B cell (primary cell): ENCODE measurements at regions not wholly inside any gene's neighbourhood (a gene's known extent, or its start where the extent isn't known, plus 50 kb on each side); places are given as distances from the start of the nearest gene placed in this dataset.

Source experiments
- ATAC-seq: fragments of 200-7000 bp; cut with Tn5 transposase; one replicate; pipeline ENCODE4 v1.10.0; 2021; ENCODE audit warnings: low read depth, mild to moderate bottlenecking, moderate number of reproducible peaks, moderate library complexity
- CTCF ChIA-PET: fragments of 350-600 bp; sonication (Branson Sonifier 250); formaldehyde crosslinking; loops from one replicate; lab custom pipeline; 2021; ENCODE audit warnings: antibody characterized with exemption, inconsistent platforms; lab: Charles Lee
- POLR2A ChIA-PET: fragments of 350-600 bp; sonication (Branson Sonifier 250); formaldehyde crosslinking; loops from one replicate; lab custom pipeline; 2021; ENCODE audit warnings: antibody characterized with exemption; lab: Charles Lee
- DNase-seq: peaks from one replicate; pipeline ENCODE4 v3.0.0; 2013
- H2AFZ ChIP-seq: 2 replicates; pipeline ENCODE4 v1.6.1; 2012; ENCODE audit warnings: mild to moderate bottlenecking, low read depth, low read length; ENCODE audit not compliant: insufficient read depth, poor library complexity, severe bottlenecking
- H3K27ac ChIP-seq, 2 donors: 1 replicate in 1 of 2; 2 replicates in 1 of 2; pipeline ENCODE4 v1.5.1; 2012 to 2013; ENCODE audit warnings: low read length in 2 of 2, mild to moderate bottlenecking in 2 of 2, moderate library complexity in 1 of 2
- H3K27me3 ChIP-seq, 4 experiments: fragments of 200-600 bp in 1 of 4; sonication (generic) in 1 of 4; replicated peaks in 1 of 4; 1 replicate in 2 of 4; 2 replicates in 2 of 4; pipeline versions ENCODE4 v1.6.1 to v1.7.0; 2013 to 2016; ENCODE audit warnings: low read length in 3 of 4, mild to moderate bottlenecking in 2 of 4, mixed read lengths in 1 of 4, moderate library complexity in 1 of 4; ENCODE audit not compliant: insufficient read depth in 4 of 4, control insufficient read depth in 3 of 4; ENCODE audit errors: control extremely low read depth in 1 of 4
- H3K36me3 ChIP-seq, 2 experiments: replicated peaks in 1 of 2; 1 replicate in 1 of 2; 2 replicates in 1 of 2; pipeline versions ENCODE4 v1.6.1 to v1.7.1; 2013; ENCODE audit warnings: low read length in 1 of 2; ENCODE audit not compliant: insufficient read depth in 2 of 2, control insufficient read depth in 1 of 2; ENCODE audit errors: control extremely low read depth in 1 of 2, extremely low read depth in 1 of 2
- H3K4me1 ChIP-seq, 2 donors: fragments of 200-600 bp in 1 of 2; sonication (generic) in 1 of 2; 1 replicate in 1 of 2; 2 replicates in 1 of 2; pipeline versions ENCODE4 v1.5.1 to v1.6.1; 2013 to 2017; ENCODE audit warnings: low read length in 2 of 2; ENCODE audit not compliant: control insufficient read depth in 2 of 2, insufficient read depth in 2 of 2
- H3K4me2 ChIP-seq: replicated peaks from 2 replicates; pipeline ENCODE3; 2012; ENCODE audit warnings: mild to moderate bottlenecking, low read depth, low read length; ENCODE audit not compliant: poor library complexity, severe bottlenecking
- H3K4me3 ChIP-seq, 5 experiments: fragments of 200-600 bp in 1 of 5; sonication (generic) in 1 of 5; 1 replicate in 3 of 5; 2 replicates in 2 of 5; pipeline versions ENCODE4 v1.5.1 to v1.7.0; 2011 to 2016; ENCODE audit warnings: low read length in 4 of 5, mild to moderate bottlenecking in 4 of 5, low read depth in 2 of 5, control low read depth in 1 of 5, moderate library complexity in 1 of 5; ENCODE audit not compliant: insufficient read depth in 1 of 5; ENCODE audit errors: control extremely low read depth in 1 of 5, extremely low read depth in 1 of 5
- H3K79me2 ChIP-seq: fragments of 200-600 bp; sonication (generic); one replicate; pipeline ENCODE4 v1.6.0; 2016; ENCODE audit warnings: low read length; ENCODE audit not compliant: control insufficient read depth, insufficient read depth
- H3K9ac ChIP-seq: fragments of 200-600 bp; sonication (generic); 2 replicates; pipeline ENCODE4 v1.6.1; 2017; ENCODE audit warnings: mild to moderate bottlenecking, low read length, moderate library complexity
- H3K9me3 ChIP-seq, 3 donors: one replicate each; pipeline versions ENCODE4 v1.6.1 to v1.7.1; 2013; ENCODE audit warnings: low read length in 2 of 3; ENCODE audit not compliant: control insufficient read depth in 2 of 3, insufficient read depth in 1 of 3; ENCODE audit errors: control extremely low read depth in 1 of 3
- H4K20me1 ChIP-seq: 2 replicates; pipeline ENCODE4 v1.6.0; 2012; ENCODE audit warnings: mild to moderate bottlenecking, low read length; ENCODE audit not compliant: insufficient read depth, control insufficient read depth, poor library complexity, severe bottlenecking
- H3K27ac Mint-ChIP-seq: one replicate; pipeline ENCODE4 v1.8.0; 2021; ENCODE audit warnings: mixed read lengths
- H3K27me3 Mint-ChIP-seq: one replicate; pipeline ENCODE4 v1.8.0; 2021; ENCODE audit warnings: mixed read lengths
- H3K4me1 Mint-ChIP-seq: one replicate; pipeline ENCODE4 v1.8.0; 2021; ENCODE audit warnings: mixed read lengths
- H3K4me3 Mint-ChIP-seq: one replicate; pipeline ENCODE4 v1.8.0; 2021; ENCODE audit warnings: mixed read lengths
- H3K9me3 Mint-ChIP-seq: one replicate; pipeline ENCODE4 v1.8.0; 2022; ENCODE audit warnings: mixed read lengths; ENCODE audit not compliant: insufficient read depth
- CTCF ChIP-seq: fragments of 200-600 bp; IDR thresholded peaks from one replicate; pipeline ENCODE4 v1.8.0; 2022; ENCODE audit warnings: antibody characterized with exemption, mild to moderate bottlenecking
- EZH2 ChIP-seq: IDR thresholded peaks from 2 replicates; pipeline ENCODE4 v1.6.1; 2012; ENCODE audit warnings: borderline replicate concordance, low read depth, mild to moderate bottlenecking, moderate library complexity, low read length; ENCODE audit not compliant: insufficient read depth, poor library complexity, severe bottlenecking
- WGBS: methylation state at CpG from one replicate; pipeline ENCODE4 v1.1.5; 2013; ENCODE audit warnings: missing lambda C conversion rate; ENCODE audit not compliant: insufficient coverage; 5-methylcytosine and 5-hydroxymethylcytosine counted together
- intact Hi-C: fragments of 100-400 bp; cut with micrococcal nuclease; formaldehyde crosslinking; loops from one replicate; pipeline ENCODE4 v1.10.0; 2022

GRCh38 chr9:30722065-30722464 is 1662.4 kb upstream of the ACO1 start:
- no peaks in the 10 kb centered on the region for H3K79me2 ChIP-seq
- no peak for ATAC-seq
- no peaks in the 10 kb centered on the region for H3K27me3 ChIP-seq
- H3K27ac Mint-ChIP-seq: no peak overlapping the region
- no peak for DNase-seq
- no peaks in the 10 kb centered on the region for H3K36me3 ChIP-seq
- H3K4me1 ChIP-seq: no peaks in the 10 kb centered on the region
- H2AFZ ChIP-seq: no peak overlapping the region
- H3K27ac ChIP-seq: no peak overlapping the region
- H3K4me3 ChIP-seq: no peak overlapping the region
- H3K4me2 ChIP-seq: no peak overlapping the region
- no peak for TF ChIP-seq CTCF
- no peak for TF ChIP-seq EZH2
- 88% methylated on average over 4 of the region's 5 CpGs for WGBS
- H3K27me3 Mint-ChIP-seq: no peaks in the 10 kb centered on the region
- no peak overlapping the region for H3K4me3 Mint-ChIP-seq
- H3K9me3 Mint-ChIP-seq: no peaks in the 10 kb centered on the region
- H3K4me1 Mint-ChIP-seq: no peaks in the 10 kb centered on the region
- H4K20me1 ChIP-seq: no peaks in the 10 kb centered on the region
- intact Hi-C loops: loop anchor here (10.0 kb wide), 1 partner anchor 63 kb away; no protein-coding TSS in a partner anchor
- H3K9me3 ChIP-seq: no peaks in the 10 kb centered on the region
- POLR2A ChIA-PET: no interaction called here
- CTCF ChIA-PET: no interaction called here
- no peak overlapping the region for H3K9ac ChIP-seq

GRCh38 chr9:30723656-30724055 is 1660.8 kb upstream of the ACO1 start:
- TF ChIP-seq EZH2 (no peak), CTCF (no peak)
- Histone ChIP-seq H3K79me2 (no peaks in the 10 kb centered on the region), H3K4me1 (no peaks in the 10 kb centered on the region), H3K4me3 (no peak overlapping the region), H4K20me1 (no peaks in the 10 kb centered on the region), H3K27me3 (no peaks in the 10 kb centered on the region), H3K9ac (no peak overlapping the region), H3K27ac (no peak overlapping the region), H3K9me3 (no peaks in the 10 kb centered on the region), H3K36me3 (no peaks in the 10 kb centered on the region), H2AFZ (no peak overlapping the region), H3K4me2 (no peak overlapping the region)
- no peak for ATAC-seq
- intact Hi-C loops: loop anchor here (10.0 kb wide), 1 partner anchor 61 kb away; no protein-coding TSS in a partner anchor
- 72% methylated on average over 3 of the region's 4 CpGs for WGBS
- CTCF ChIA-PET: no interaction called here
- DNase-seq: no peak
- POLR2A ChIA-PET: no interaction called here
- Mint-ChIP-seq H3K27me3 (no peaks in the 10 kb centered on the region), H3K4me1 (no peaks in the 10 kb centered on the region), H3K4me3 (no peak overlapping the region), H3K9me3 (no peaks in the 10 kb centered on the region), H3K27ac (no peak overlapping the region)
